GM12878 (cell line): ENCODE measurements at regions not wholly inside any gene's neighbourhood (a gene's known extent, or its start where the extent isn't known, plus 50 kb on each side); places are given as distances from the start of the nearest gene placed in this dataset.

Experiments
- ATAC-seq: fragments of 200-7000 bp; cut with Tn5 transposase; 3 replicates; pipeline ENCODE4 v1.9.1; 2020; ENCODE audit warnings: mild to moderate bottlenecking, moderate library complexity
- BruUV-seq: library from RNA; stranded (reverse); fragments of 400-500 nt; replicated peaks from 2 replicates; lab custom pipeline; 2021; lab: Mats Ljungman, UMichigan
- CTCF ChIA-PET: fragments of 300-600 bp; sonication (Branson Sonifier 250); formaldehyde crosslinking; extraction: SDS; loops from one replicate; lab custom pipeline; 2021; ENCODE audit warnings: inconsistent platforms; lab: Yijun Ruan, JAX
- POLR2A ChIA-PET: fragments of 350-600 bp; formaldehyde crosslinking; extraction: SDS; loops from one replicate; lab custom pipeline; 2021; ENCODE audit warnings: inconsistent platforms; lab: Charles Lee
- RAD21 ChIA-PET: fragments of 300-600 bp; sonication (Branson Sonifier 250); formaldehyde crosslinking; loops from one replicate; lab custom pipeline; 2023; ENCODE audit warnings: antibody characterized with exemption; ENCODE audit not compliant: unreplicated experiment; lab: Charles Lee
- SMC1A ChIA-PET: fragments of 300-600 bp; sonication (Branson Sonifier 250); formaldehyde crosslinking; loops from one replicate; lab custom pipeline; 2023; ENCODE audit not compliant: unreplicated experiment, uncharacterized antibody; lab: Charles Lee
- DNase-seq: peaks from one replicate; pipeline ENCODE4 v3.0.0-alpha.2; 2011; ENCODE audit warnings: low read depth, low spot score
- FAIRE-seq: peaks from 3 replicates; lab custom pipeline; 2011; peaks lifted over from hg19 to GRCh38; lab: Jason Lieb, UNC
- H2AFZ ChIP-seq: 2 replicates; pipeline ENCODE4 v1.6.0; 2011; ENCODE audit warnings: low read depth, low read length, control low read depth; ENCODE audit not compliant: control insufficient read depth
- H3K27ac ChIP-seq: 2 replicates; pipeline ENCODE4 v1.5.1; 2011; ENCODE audit warnings: control low read depth; ENCODE audit not compliant: control insufficient read depth, insufficient read depth
- H3K27me3 ChIP-seq, 2 experiments: replicated peaks in 1 of 2; 2 replicates each; pipeline versions ENCODE4 v1.6.0 to v1.6.1; 2011; ENCODE audit warnings: low read length in 1 of 2; ENCODE audit not compliant: control insufficient read depth in 2 of 2, insufficient read depth in 2 of 2
- H3K36me3 ChIP-seq, 2 experiments: 2 replicates each; pipeline ENCODE4 v1.5.1; 2011; ENCODE audit warnings: low read length in 1 of 2; ENCODE audit not compliant: control insufficient read depth in 2 of 2, insufficient read depth in 2 of 2
- H3K4me1 ChIP-seq: 2 replicates; pipeline ENCODE4 v1.6.1; 2011; ENCODE audit warnings: mild to moderate bottlenecking, low read length, moderate library complexity, mixed read lengths; ENCODE audit not compliant: control insufficient read depth, insufficient read depth
- H3K4me2 ChIP-seq: 2 replicates; pipeline ENCODE4 v1.6.0; 2011; ENCODE audit warnings: control low read depth; ENCODE audit not compliant: control insufficient read depth, insufficient read depth
- H3K4me3 ChIP-seq: fragments of 200-600 bp; sonication (generic); 2 replicates; pipeline ENCODE4 v1.5.1; 2016
- H3K79me2 ChIP-seq: 2 replicates; pipeline ENCODE4 v1.6.0; 2011; ENCODE audit warnings: low read length; ENCODE audit not compliant: control insufficient read depth, insufficient read depth
- H3K9ac ChIP-seq: 2 replicates; pipeline ENCODE4 v1.8.0; 2011; ENCODE audit warnings: low read length, control low read depth, mixed read lengths; ENCODE audit not compliant: control insufficient read depth, insufficient read depth
- H3K9me3 ChIP-seq: replicated peaks from 3 replicates; pipeline ENCODE4 v1.5.1; 2011; ENCODE audit warnings: mild to moderate bottlenecking, low read length; ENCODE audit not compliant: control insufficient read depth, insufficient read depth
- H4K20me1 ChIP-seq: 2 replicates; pipeline ENCODE4 v1.6.0; 2011; ENCODE audit not compliant: control insufficient read depth, insufficient read depth
- GABPA ChIP-seq: IDR thresholded peaks from 2 replicates; pipeline ENCODE4 v1.6.1; 2014; ENCODE audit warnings: antibody characterized with exemption, low read depth, mild to moderate bottlenecking, inconsistent platforms
- MXI1 ChIP-seq: fragments of 150-350 bp; IDR thresholded peaks from 2 replicates; pipeline ENCODE4 v1.6.1; 2011; ENCODE audit warnings: low read depth, mild to moderate bottlenecking, inconsistent platforms, low read length, improper control_type of control experiment
- POLR2AphosphoS2 ChIP-seq: IDR thresholded peaks from 2 replicates; pipeline ENCODE4 v1.6.1; 2011; ENCODE audit warnings: low read depth, mild to moderate bottlenecking, low read length, improper control_type of control experiment, moderate library complexity
- ZNF622 ChIP-seq: fragments of 450-650 bp; IDR thresholded peaks from 2 replicates; pipeline ENCODE4 v1.6.1; 2017; ENCODE audit warnings: mild to moderate bottlenecking, inconsistent platforms
- WGBS: methylation state at CpG from one replicate; pipeline ENCODE4 v1.1.6; 2016; ENCODE audit warnings: low lambda C conversion rate; ENCODE audit not compliant: insufficient replicate concordance, insufficient coverage; ENCODE audit errors: missing lambda C conversion rate; 5-methylcytosine and 5-hydroxymethylcytosine counted together
- in situ Hi-C: fragments of 300-500 bp; cut with MboI; formaldehyde crosslinking; loops from 9 replicates; pipeline ENCODE4 v1.14.3; 2018; ENCODE audit warnings: mixed read lengths
- intact Hi-C: fragments of 100-400 bp; cut with micrococcal nuclease; formaldehyde crosslinking; loops from one replicate; pipeline ENCODE4 v1.14.2; 2022; ENCODE audit not compliant: unreplicated experiment
- TF ChIP-seq, protein P1 (sequence below): fragments of 150-350 bp; IDR thresholded peaks from 2 replicates; pipeline ENCODE4 v1.6.1; 2016; ENCODE audit warnings: low read depth, low read length
- TF ChIP-seq, protein P2 (sequence below): fragments of 450-650 bp; IDR thresholded peaks from 2 replicates; pipeline ENCODE4 v1.6.1; 2016; ENCODE audit warnings: mild to moderate bottlenecking, moderate library complexity, borderline replicate concordance
- TF ChIP-seq, protein P3 (sequence below): fragments of 150-350 bp; IDR thresholded peaks from 2 replicates; pipeline ENCODE4 v1.6.1; 2014; ENCODE audit warnings: mild to moderate bottlenecking, low read depth, low read length
- TF ChIP-seq, protein P4 (sequence below): fragments of 450-650 bp; IDR thresholded peaks from 2 replicates; pipeline ENCODE4 v1.6.1; 2018; ENCODE audit warnings: mild to moderate bottlenecking, low read depth, moderate library complexity; ENCODE audit not compliant: partially characterized antibody

DNA sequence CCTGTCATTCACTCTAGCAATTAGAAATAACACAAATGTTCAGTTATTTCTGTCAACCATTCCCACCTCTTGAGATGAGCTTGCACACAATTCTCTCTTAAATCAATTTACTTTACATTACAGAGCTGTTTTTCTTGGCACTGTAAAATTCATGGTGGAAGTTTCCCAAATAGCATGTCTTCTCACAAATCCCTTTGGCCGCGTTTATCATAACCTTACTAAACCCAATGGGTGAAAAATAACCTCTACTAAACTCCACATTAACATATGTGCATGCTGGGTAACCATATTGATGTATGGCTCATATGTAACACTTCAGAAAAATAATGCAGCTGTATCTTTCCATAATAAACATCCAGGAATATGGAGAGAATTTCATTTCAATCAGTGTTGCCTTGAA lies 75.5 kb upstream of the SULT1C3 start:
- Histone ChIP-seq H3K4me1 (no peaks in the 10 kb centered on the region), H3K36me3 (no peaks in the 10 kb centered on the region), H3K27me3 (no peaks in the 10 kb centered on the region; a peak in 1 of 4 replicates), H3K4me3 (no peak overlapping the region), H3K27ac (no peak overlapping the region), H3K4me2 (no peak overlapping the region), H4K20me1 (no peaks in the 10 kb centered on the region), H3K9ac (no peak overlapping the region)
- WGBS, result 2% methylated on average over 2 of the region's 2 CpGs
- RAD21 ChIA-PET, result no interaction called here
- intact Hi-C loops, result no loop called here
- CTCF ChIA-PET, result interaction anchor here (1.0 kb wide), 1 partner anchor 422 kb away, joined by 3 read pairs; no protein-coding TSS in a partner anchor
- POLR2A ChIA-PET, result no interaction called here
- DNase-seq, result no peak
- no peak for ATAC-seq
- TF ChIP-seq, protein P1, sequence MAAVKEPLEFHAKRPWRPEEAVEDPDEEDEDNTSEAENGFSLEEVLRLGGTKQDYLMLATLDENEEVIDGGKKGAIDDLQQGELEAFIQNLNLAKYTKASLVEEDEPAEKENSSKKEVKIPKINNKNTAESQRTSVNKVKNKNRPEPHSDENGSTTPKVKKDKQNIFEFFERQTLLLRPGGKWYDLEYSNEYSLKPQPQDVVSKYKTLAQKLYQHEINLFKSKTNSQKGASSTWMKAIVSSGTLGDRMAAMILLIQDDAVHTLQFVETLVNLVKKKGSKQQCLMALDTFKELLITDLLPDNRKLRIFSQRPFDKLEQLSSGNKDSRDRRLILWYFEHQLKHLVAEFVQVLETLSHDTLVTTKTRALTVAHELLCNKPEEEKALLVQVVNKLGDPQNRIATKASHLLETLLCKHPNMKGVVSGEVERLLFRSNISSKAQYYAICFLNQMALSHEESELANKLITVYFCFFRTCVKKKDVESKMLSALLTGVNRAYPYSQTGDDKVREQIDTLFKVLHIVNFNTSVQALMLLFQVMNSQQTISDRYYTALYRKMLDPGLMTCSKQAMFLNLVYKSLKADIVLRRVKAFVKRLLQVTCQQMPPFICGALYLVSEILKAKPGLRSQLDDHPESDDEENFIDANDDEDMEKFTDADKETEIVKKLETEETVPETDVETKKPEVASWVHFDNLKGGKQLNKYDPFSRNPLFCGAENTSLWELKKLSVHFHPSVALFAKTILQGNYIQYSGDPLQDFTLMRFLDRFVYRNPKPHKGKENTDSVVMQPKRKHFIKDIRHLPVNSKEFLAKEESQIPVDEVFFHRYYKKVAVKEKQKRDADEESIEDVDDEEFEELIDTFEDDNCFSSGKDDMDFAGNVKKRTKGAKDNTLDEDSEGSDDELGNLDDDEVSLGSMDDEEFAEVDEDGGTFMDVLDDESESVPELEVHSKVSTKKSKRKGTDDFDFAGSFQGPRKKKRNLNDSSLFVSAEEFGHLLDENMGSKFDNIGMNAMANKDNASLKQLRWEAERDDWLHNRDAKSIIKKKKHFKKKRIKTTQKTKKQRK, result no peak
- TF ChIP-seq, protein P2, sequence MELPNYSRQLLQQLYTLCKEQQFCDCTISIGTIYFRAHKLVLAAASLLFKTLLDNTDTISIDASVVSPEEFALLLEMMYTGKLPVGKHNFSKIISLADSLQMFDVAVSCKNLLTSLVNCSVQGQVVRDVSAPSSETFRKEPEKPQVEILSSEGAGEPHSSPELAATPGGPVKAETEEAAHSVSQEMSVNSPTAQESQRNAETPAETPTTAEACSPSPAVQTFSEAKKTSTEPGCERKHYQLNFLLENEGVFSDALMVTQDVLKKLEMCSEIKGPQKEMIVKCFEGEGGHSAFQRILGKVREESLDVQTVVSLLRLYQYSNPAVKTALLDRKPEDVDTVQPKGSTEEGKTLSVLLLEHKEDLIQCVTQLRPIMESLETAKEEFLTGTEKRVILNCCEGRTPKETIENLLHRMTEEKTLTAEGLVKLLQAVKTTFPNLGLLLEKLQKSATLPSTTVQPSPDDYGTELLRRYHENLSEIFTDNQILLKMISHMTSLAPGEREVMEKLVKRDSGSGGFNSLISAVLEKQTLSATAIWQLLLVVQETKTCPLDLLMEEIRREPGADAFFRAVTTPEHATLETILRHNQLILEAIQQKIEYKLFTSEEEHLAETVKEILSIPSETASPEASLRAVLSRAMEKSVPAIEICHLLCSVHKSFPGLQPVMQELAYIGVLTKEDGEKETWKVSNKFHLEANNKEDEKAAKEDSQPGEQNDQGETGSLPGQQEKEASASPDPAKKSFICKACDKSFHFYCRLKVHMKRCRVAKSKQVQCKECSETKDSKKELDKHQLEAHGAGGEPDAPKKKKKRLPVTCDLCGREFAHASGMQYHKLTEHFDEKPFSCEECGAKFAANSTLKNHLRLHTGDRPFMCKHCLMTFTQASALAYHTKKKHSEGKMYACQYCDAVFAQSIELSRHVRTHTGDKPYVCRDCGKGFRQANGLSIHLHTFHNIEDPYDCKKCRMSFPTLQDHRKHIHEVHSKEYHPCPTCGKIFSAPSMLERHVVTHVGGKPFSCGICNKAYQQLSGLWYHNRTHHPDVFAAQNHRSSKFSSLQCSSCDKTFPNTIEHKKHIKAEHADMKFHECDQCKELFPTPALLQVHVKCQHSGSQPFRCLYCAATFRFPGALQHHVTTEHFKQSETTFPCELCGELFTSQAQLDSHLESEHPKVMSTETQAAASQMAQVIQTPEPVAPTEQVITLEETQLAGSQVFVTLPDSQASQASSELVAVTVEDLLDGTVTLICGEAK, result no peak
- TF ChIP-seq ZNF622 (no peak), MXI1 (no peak), POLR2AphosphoS2 (no peak), GABPA (no peak)
- TF ChIP-seq, protein P3, sequence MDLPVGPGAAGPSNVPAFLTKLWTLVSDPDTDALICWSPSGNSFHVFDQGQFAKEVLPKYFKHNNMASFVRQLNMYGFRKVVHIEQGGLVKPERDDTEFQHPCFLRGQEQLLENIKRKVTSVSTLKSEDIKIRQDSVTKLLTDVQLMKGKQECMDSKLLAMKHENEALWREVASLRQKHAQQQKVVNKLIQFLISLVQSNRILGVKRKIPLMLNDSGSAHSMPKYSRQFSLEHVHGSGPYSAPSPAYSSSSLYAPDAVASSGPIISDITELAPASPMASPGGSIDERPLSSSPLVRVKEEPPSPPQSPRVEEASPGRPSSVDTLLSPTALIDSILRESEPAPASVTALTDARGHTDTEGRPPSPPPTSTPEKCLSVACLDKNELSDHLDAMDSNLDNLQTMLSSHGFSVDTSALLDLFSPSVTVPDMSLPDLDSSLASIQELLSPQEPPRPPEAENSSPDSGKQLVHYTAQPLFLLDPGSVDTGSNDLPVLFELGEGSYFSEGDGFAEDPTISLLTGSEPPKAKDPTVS, result no peak
- TF ChIP-seq, protein P4, sequence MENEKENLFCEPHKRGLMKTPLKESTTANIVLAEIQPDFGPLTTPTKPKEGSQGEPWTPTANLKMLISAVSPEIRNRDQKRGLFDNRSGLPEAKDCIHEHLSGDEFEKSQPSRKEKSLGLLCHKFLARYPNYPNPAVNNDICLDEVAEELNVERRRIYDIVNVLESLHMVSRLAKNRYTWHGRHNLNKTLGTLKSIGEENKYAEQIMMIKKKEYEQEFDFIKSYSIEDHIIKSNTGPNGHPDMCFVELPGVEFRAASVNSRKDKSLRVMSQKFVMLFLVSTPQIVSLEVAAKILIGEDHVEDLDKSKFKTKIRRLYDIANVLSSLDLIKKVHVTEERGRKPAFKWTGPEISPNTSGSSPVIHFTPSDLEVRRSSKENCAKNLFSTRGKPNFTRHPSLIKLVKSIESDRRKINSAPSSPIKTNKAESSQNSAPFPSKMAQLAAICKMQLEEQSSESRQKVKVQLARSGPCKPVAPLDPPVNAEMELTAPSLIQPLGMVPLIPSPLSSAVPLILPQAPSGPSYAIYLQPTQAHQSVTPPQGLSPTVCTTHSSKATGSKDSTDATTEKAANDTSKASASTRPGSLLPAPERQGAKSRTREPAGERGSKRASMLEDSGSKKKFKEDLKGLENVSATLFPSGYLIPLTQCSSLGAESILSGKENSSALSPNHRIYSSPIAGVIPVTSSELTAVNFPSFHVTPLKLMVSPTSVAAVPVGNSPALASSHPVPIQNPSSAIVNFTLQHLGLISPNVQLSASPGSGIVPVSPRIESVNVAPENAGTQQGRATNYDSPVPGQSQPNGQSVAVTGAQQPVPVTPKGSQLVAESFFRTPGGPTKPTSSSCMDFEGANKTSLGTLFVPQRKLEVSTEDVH, result no peak
- TF ChIP-seq, all 136 proteins: peak for 0
- SMC1A ChIA-PET, result no interaction called here
- BruUV-seq, result no TSS peak
- FAIRE-seq, result no peak
- in situ Hi-C loops, result no loop called here
- H3K79me2 ChIP-seq, result no peaks in the 10 kb centered on the region
- no peak overlapping the region for H2AFZ ChIP-seq
- H3K9me3 ChIP-seq, result no peaks in the 10 kb centered on the region
